NCI-H2227 (cell line): ENCODE measurements at regions not wholly inside any gene's neighbourhood (a gene's known extent, or its start where the extent isn't known, plus 50 kb on each side); places are given as distances from the start of the nearest gene placed in this dataset.
"Not testable (repeated sequence)": the region's sequence is repeated elsewhere in the genome, so short reads cannot be mapped to it uniquely, and the experiment has no call there.

ENCODE experiments used
- DNase-seq: peaks from one replicate; lab custom pipeline; 2025; ENCODE audit not compliant: unreplicated experiment; lab: John Stamatoyannopoulos, UW

- DNase-seq: no peak
These were observed 1300.0 kb downstream of the PLA2G4A start for GRCh38 chr1:188128761-188129160.

GRCh38 chr1:188129856-188130838 lies 1301.4 kb downstream of the PLA2G4A start:
- no peak for DNase-seq

GRCh38 chr1:188137221-188137620 lies 1308.5 kb downstream of the PLA2G4A start:
- DNase-seq: no peak

- no peak for DNase-seq
These were observed 1312.2 kb downstream of the PLA2G4A start for GRCh38 chr1:188140958-188141357.

- no peak for DNase-seq
These were observed 1325.4 kb downstream of the PLA2G4A start for GRCh38 chr1:188154196-188154595.

- no peak for DNase-seq
These were observed 1326.0 kb downstream of the PLA2G4A start for GRCh38 chr1:188154761-188155160.

- no peak for DNase-seq
These were observed 1326.5 kb downstream of the PLA2G4A start for GRCh38 chr1:188155261-188155660.

GRCh38 chr1:188164459-188164858 lies 1335.7 kb downstream of the PLA2G4A start:
- DNase-seq: no peak

- peak; percentile 11 for DNase-seq
These were observed 1337.9 kb downstream of the PLA2G4A start for GRCh38 chr1:188166654-188167053.

GRCh38 chr1:188169971-188170370 lies 1341.2 kb downstream of the PLA2G4A start:
- no peak for DNase-seq

- DNase-seq: peak; percentile 76
These were observed 1341.7 kb downstream of the PLA2G4A start for GRCh38 chr1:188170411-188170810.

- peak; percentile 57 for DNase-seq
These were observed 1342.2 kb downstream of the PLA2G4A start for GRCh38 chr1:188170935-188171334.

- not testable (repeated sequence) for DNase-seq
These were observed 1353.3 kb downstream of the PLA2G4A start for GRCh38 chr1:188182063-188182462.

GRCh38 chr1:188188317-188188716 lies 1359.6 kb downstream of the PLA2G4A start:
- no peak for DNase-seq

- DNase-seq: no peak
These were observed 1366.2 kb downstream of the PLA2G4A start for GRCh38 chr1:188194916-188195315.

- no peak for DNase-seq
These were observed 1389.5 kb downstream of the PLA2G4A start for GRCh38 chr1:188218289-188218688.

- no peak for DNase-seq
These were observed 1391.3 kb downstream of the PLA2G4A start for GRCh38 chr1:188220051-188220450.

GRCh38 chr1:188224263-188224662 lies 1395.5 kb downstream of the PLA2G4A start:
- DNase-seq: no peak

- no peak for DNase-seq
These were observed 1397.2 kb downstream of the PLA2G4A start for GRCh38 chr1:188225975-188226374.

- DNase-seq: no peak
These were observed 1399.9 kb downstream of the PLA2G4A start for GRCh38 chr1:188228623-188229022.

GRCh38 chr1:188237573-188238348 lies 1409.0 kb downstream of the PLA2G4A start:
- DNase-seq: no peak
